ENCODE measurements at regions not wholly inside any gene's neighbourhood (a gene's known extent, or its start where the extent isn't known, plus 50 kb on each side); places are given as distances from the start of the nearest gene placed in this dataset.

GRCh38 chr7:18357691-18358090, 137.9 kb upstream of the HDAC9 start:
- Histone ChIP-seq H3K27me3 (no peaks in the 10 kb centered on the region), H3K36me3 (no peaks in the 10 kb centered on the region), H3K27ac (no peak overlapping the region), H3K4me1 (no peaks in the 10 kb centered on the region), H3K4me3 (no peak overlapping the region), H3K9me3 (no peaks in the 10 kb centered on the region)
- DNase-seq (ENCODE audit: extremely low spot score in 2 of 2) = no peak
- intact Hi-C loops (cut with DNase I) = no loop called here
- TF ChIP-seq POLR2AphosphoS5 (IDR thresholded peaks at IDR 0.05; ENCODE audit: insufficient read depth in 1 of 2, low read depth in 1 of 2) = no peak
- TF ChIP-seq CTCF (IDR thresholded peaks at IDR 0.05) = no peak
- no peak for TF ChIP-seq POLR2A (IDR thresholded peaks at IDR 0.05)

GRCh38 chr7:18361756-18362155, 133.8 kb upstream of the HDAC9 start:
- no peaks in the 10 kb centered on the region for H3K9me3 ChIP-seq
- no peaks in the 10 kb centered on the region for H3K4me1 ChIP-seq
- no peak overlapping the region for H3K4me3 ChIP-seq
- H3K36me3 ChIP-seq = no peaks in the 10 kb centered on the region
- TF ChIP-seq POLR2A (IDR thresholded peaks at IDR 0.05) = no peak
- TF ChIP-seq CTCF (IDR thresholded peaks at IDR 0.05) = no peak
- TF ChIP-seq POLR2AphosphoS5 (IDR thresholded peaks at IDR 0.05; ENCODE audit: insufficient read depth in 1 of 2, low read depth in 1 of 2) = no peak
- H3K27me3 ChIP-seq = no peaks in the 10 kb centered on the region
- intact Hi-C loops (cut with DNase I) = no loop called here
- H3K27ac ChIP-seq = no peak overlapping the region
- DNase-seq (ENCODE audit: extremely low spot score in 2 of 2) = no peak

- Histone ChIP-seq H3K4me1 (no peaks in the 10 kb centered on the region), H3K9me3 (no peaks in the 10 kb centered on the region), H3K27ac (no peak overlapping the region), H3K4me3 (no peak overlapping the region), H3K36me3 (no peaks in the 10 kb centered on the region), H3K27me3 (no peaks in the 10 kb centered on the region)
- no peak for DNase-seq (ENCODE audit: extremely low spot score in 2 of 2)
- TF ChIP-seq CTCF (IDR thresholded peaks at IDR 0.05) = no peak
- no peak for TF ChIP-seq POLR2AphosphoS5 (IDR thresholded peaks at IDR 0.05; ENCODE audit: insufficient read depth in 1 of 2, low read depth in 1 of 2)
- TF ChIP-seq POLR2A (IDR thresholded peaks at IDR 0.05) = no peak
- intact Hi-C loops (cut with DNase I) = no loop called here
These were observed 131.7 kb upstream of the HDAC9 start for GRCh38 chr7:18363751-18364380.

- DNase-seq (ENCODE audit: extremely low spot score in 2 of 2) = no peak
- no peak for TF ChIP-seq POLR2AphosphoS5 (IDR thresholded peaks at IDR 0.05; ENCODE audit: insufficient read depth in 1 of 2, low read depth in 1 of 2)
- no peak for TF ChIP-seq CTCF (IDR thresholded peaks at IDR 0.05)
- no peak for TF ChIP-seq POLR2A (IDR thresholded peaks at IDR 0.05)
- Histone ChIP-seq H3K4me1 (no peaks in the 10 kb centered on the region), H3K27ac (no peak overlapping the region), H3K4me3 (no peak overlapping the region), H3K36me3 (no peaks in the 10 kb centered on the region), H3K9me3 (no peaks in the 10 kb centered on the region), H3K27me3 (no peaks in the 10 kb centered on the region)
- intact Hi-C loops (cut with DNase I) = no loop called here
These were observed 131.2 kb upstream of the HDAC9 start for GRCh38 chr7:18364396-18364795.

GRCh38 chr7:18366394-18366793, 129.2 kb upstream of the HDAC9 start:
- Histone ChIP-seq H3K4me3 (no peak overlapping the region), H3K9me3 (no peaks in the 10 kb centered on the region), H3K4me1 (no peaks in the 10 kb centered on the region), H3K36me3 (no peaks in the 10 kb centered on the region), H3K27me3 (no peaks in the 10 kb centered on the region), H3K27ac (no peak overlapping the region)
- intact Hi-C loops (cut with DNase I) = loop anchor here (5.0 kb wide), 1 partner anchor 196 kb away; no protein-coding TSS in a partner anchor
- DNase-seq (ENCODE audit: extremely low spot score in 2 of 2) = no peak
- TF ChIP-seq CTCF (IDR thresholded peaks at IDR 0.05) = no peak
- TF ChIP-seq POLR2AphosphoS5 (IDR thresholded peaks at IDR 0.05; ENCODE audit: insufficient read depth in 1 of 2, low read depth in 1 of 2) = no peak
- no peak for TF ChIP-seq POLR2A (IDR thresholded peaks at IDR 0.05)
